ENCODE measurements at regions not wholly inside any gene's neighbourhood (a gene's known extent, or its start where the extent isn't known, plus 50 kb on each side); places are given as distances from the start of the nearest gene placed in this dataset.
"Not testable (repeated sequence)": the region's sequence is repeated elsewhere in the genome, so short reads cannot be mapped to it uniquely, and the experiment has no call there.

- Mint-ChIP-seq H3K27ac (ENCODE audit: unreplicated experiment) (no peak overlapping the region), H3K27me3 (ENCODE audit: low read depth) (no peaks in the 10 kb centered on the region), H3K9me3 (ENCODE audit: low read depth) (peaks cover 3% of the 10 kb centered on the region), H3K36me3 (ENCODE audit: low read depth) (peaks cover 9% of the 10 kb centered on the region), H3K4me1 (ENCODE audit: low read depth) (no peaks in the 10 kb centered on the region), H3K4me3 (ENCODE audit: unreplicated experiment) (no peak overlapping the region)
- no peak for DNase-seq (ENCODE audit: low spot score)
- TF ChIP-seq CTCF (IDR thresholded peaks at IDR 0.05), result no peak
Measured at GRCh38 chr1:148289647-148290046, 137.6 kb upstream of the NBPF11 start.

- H3K4me1 Mint-ChIP-seq (ENCODE audit: low read depth); DNase-seq (ENCODE audit: low spot score); H3K36me3 Mint-ChIP-seq (ENCODE audit: low read depth); H3K27ac Mint-ChIP-seq (ENCODE audit: unreplicated experiment); H3K27me3 Mint-ChIP-seq (ENCODE audit: low read depth); H3K4me3 Mint-ChIP-seq (ENCODE audit: unreplicated experiment); H3K9me3 Mint-ChIP-seq (ENCODE audit: low read depth): not testable (repeated sequence)
Measured at GRCh38 chr1:148285946-148286345, 133.9 kb upstream of the NBPF11 start.

GRCh38 chr1:148280831-148281572 lies 128.9 kb upstream of the NBPF11 start:
- not testable (repeated sequence) for H3K27me3 Mint-ChIP-seq (ENCODE audit: low read depth); H3K9me3 Mint-ChIP-seq (ENCODE audit: low read depth); H3K36me3 Mint-ChIP-seq (ENCODE audit: low read depth); DNase-seq (ENCODE audit: low spot score); H3K27ac Mint-ChIP-seq (ENCODE audit: unreplicated experiment)
- Mint-ChIP-seq H3K4me1 (ENCODE audit: low read depth) (peaks cover 27% of the 10 kb centered on the region), H3K4me3 (ENCODE audit: unreplicated experiment) (peak overlapping the region; percentile 70)

GRCh38 chr1:148279002-148279542 lies 127.0 kb upstream of the NBPF11 start:
- peaks cover 27% of the 10 kb centered on the region for H3K4me1 Mint-ChIP-seq (ENCODE audit: low read depth)
- not testable (repeated sequence) for DNase-seq (ENCODE audit: low spot score)

GRCh38 chr1:148277865-148278279 lies 125.8 kb upstream of the NBPF11 start:
- not testable (repeated sequence) for H3K27me3 Mint-ChIP-seq (ENCODE audit: low read depth); H3K9me3 Mint-ChIP-seq (ENCODE audit: low read depth); DNase-seq (ENCODE audit: low spot score); H3K36me3 Mint-ChIP-seq (ENCODE audit: low read depth); H3K4me3 Mint-ChIP-seq (ENCODE audit: unreplicated experiment)
- Mint-ChIP-seq H3K4me1 (ENCODE audit: low read depth) (peaks cover 27% of the 10 kb centered on the region), H3K27ac (ENCODE audit: unreplicated experiment) (peak overlapping the region; percentile 55)

More at GRCh38 chr1:148279002-148279542, 127.0 kb upstream of the NBPF11 start:
- peak overlapping the region; percentile 80 for H3K27ac Mint-ChIP-seq (ENCODE audit: unreplicated experiment)
- peak overlapping the region; percentile 70 for H3K4me3 Mint-ChIP-seq (ENCODE audit: unreplicated experiment)
- not testable (repeated sequence) for H3K36me3 Mint-ChIP-seq (ENCODE audit: low read depth); H3K9me3 Mint-ChIP-seq (ENCODE audit: low read depth); H3K27me3 Mint-ChIP-seq (ENCODE audit: low read depth)

GRCh38 chr1:148267066-148267465 lies 115.0 kb upstream of the NBPF11 start:
- not testable (repeated sequence) for H3K36me3 Mint-ChIP-seq (ENCODE audit: low read depth); H3K9me3 Mint-ChIP-seq (ENCODE audit: low read depth); H3K27ac Mint-ChIP-seq (ENCODE audit: unreplicated experiment); DNase-seq (ENCODE audit: low spot score); H3K4me3 Mint-ChIP-seq (ENCODE audit: unreplicated experiment); H3K27me3 Mint-ChIP-seq (ENCODE audit: low read depth)
- peaks cover 12% of the 10 kb centered on the region for H3K4me1 Mint-ChIP-seq (ENCODE audit: low read depth)

GRCh38 chr1:148264374-148265276 lies 112.5 kb upstream of the NBPF11 start:
- Mint-ChIP-seq H3K9me3 (ENCODE audit: low read depth) (no peaks in the 10 kb centered on the region), H3K27ac (ENCODE audit: unreplicated experiment) (peak overlapping the region; percentile 2), H3K4me3 (ENCODE audit: unreplicated experiment) (no peak overlapping the region), H3K27me3 (ENCODE audit: low read depth) (peaks cover 10% of the 10 kb centered on the region), H3K4me1 (ENCODE audit: low read depth) (peaks cover 12% of the 10 kb centered on the region), H3K36me3 (ENCODE audit: low read depth) (no peaks in the 10 kb centered on the region)
- no peak for DNase-seq (ENCODE audit: low spot score)
- no peak for TF ChIP-seq CTCF (IDR thresholded peaks at IDR 0.05)

All from chondrocyte (in vitro differentiated cells).